PFSK-1 (cell line): ENCODE measurements at regions not wholly inside any gene's neighbourhood (a gene's known extent, or its start where the extent isn't known, plus 50 kb on each side); places are given as distances from the start of the nearest gene placed in this dataset.

Experiments
- FOXP2 ChIP-seq: optimal IDR thresholded peaks from 2 replicates; pipeline ENCODE3; 2011; ENCODE audit warnings: borderline replicate concordance, control low read depth, inconsistent platforms; ENCODE audit not compliant: insufficient read depth; ENCODE audit errors: extremely low read length, extremely low read depth
- POLR2AphosphoS5 ChIP-seq: IDR thresholded peaks from 2 replicates; pipeline ENCODE4 v1.6.1; 2012; ENCODE audit warnings: low read depth, mild to moderate bottlenecking, control low read depth, low read length, moderate library complexity
- SIN3A ChIP-seq: IDR thresholded peaks from 2 replicates; pipeline ENCODE4 v1.6.1; 2012; ENCODE audit warnings: mild to moderate bottlenecking, low read length, moderate library complexity, borderline replicate concordance; ENCODE audit not compliant: insufficient read depth
- TAF1 ChIP-seq: IDR thresholded peaks from 2 replicates; pipeline ENCODE4 v1.6.1; 2012; ENCODE audit warnings: low read length, control low read depth, borderline replicate concordance; ENCODE audit not compliant: insufficient read depth
- TF ChIP-seq, protein P1 (sequence below), 2 experiments: IDR thresholded peaks; 2 replicates each; pipeline versions ENCODE4 v1.6.1 to v1.8.0; 2011 to 2012; ENCODE audit warnings: low read depth in 2 of 2, low read length in 2 of 2, control low read depth in 1 of 2, inconsistent platforms in 1 of 2, mild to moderate bottlenecking in 1 of 2, moderate library complexity in 1 of 2; ENCODE audit not compliant: insufficient read depth in 1 of 2

DNA sequence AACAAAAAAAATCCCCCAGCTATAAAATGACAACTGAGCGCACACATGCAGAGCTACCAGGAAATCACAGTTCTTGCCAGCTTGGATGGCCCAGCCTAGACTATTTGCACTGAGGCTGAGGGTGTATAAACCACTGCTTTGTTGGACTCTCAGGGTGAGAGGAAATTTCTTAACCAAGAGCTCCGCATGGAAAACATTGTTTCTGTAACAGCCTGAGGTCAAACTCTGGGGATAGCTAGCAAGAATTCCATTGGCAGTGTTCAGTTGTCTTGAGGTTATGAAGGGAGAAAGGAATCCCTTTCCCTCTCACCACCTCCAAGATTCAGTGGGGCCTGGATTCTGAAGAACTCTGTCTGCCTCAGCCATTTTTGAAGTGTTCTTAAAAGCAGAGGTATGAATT is 360.0 kb downstream of the OSTF1 start:
- TF ChIP-seq TAF1 (no peak), FOXP2 (no peak)
- TF ChIP-seq, protein P1, sequence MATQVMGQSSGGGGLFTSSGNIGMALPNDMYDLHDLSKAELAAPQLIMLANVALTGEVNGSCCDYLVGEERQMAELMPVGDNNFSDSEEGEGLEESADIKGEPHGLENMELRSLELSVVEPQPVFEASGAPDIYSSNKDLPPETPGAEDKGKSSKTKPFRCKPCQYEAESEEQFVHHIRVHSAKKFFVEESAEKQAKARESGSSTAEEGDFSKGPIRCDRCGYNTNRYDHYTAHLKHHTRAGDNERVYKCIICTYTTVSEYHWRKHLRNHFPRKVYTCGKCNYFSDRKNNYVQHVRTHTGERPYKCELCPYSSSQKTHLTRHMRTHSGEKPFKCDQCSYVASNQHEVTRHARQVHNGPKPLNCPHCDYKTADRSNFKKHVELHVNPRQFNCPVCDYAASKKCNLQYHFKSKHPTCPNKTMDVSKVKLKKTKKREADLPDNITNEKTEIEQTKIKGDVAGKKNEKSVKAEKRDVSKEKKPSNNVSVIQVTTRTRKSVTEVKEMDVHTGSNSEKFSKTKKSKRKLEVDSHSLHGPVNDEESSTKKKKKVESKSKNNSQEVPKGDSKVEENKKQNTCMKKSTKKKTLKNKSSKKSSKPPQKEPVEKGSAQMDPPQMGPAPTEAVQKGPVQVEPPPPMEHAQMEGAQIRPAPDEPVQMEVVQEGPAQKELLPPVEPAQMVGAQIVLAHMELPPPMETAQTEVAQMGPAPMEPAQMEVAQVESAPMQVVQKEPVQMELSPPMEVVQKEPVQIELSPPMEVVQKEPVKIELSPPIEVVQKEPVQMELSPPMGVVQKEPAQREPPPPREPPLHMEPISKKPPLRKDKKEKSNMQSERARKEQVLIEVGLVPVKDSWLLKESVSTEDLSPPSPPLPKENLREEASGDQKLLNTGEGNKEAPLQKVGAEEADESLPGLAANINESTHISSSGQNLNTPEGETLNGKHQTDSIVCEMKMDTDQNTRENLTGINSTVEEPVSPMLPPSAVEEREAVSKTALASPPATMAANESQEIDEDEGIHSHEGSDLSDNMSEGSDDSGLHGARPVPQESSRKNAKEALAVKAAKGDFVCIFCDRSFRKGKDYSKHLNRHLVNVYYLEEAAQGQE (IDR thresholded peaks at IDR 0.05; ENCODE audit: insufficient read depth in 1 of 2, low read depth in 2 of 2, low read length in 2 of 2): no peak

DNA sequence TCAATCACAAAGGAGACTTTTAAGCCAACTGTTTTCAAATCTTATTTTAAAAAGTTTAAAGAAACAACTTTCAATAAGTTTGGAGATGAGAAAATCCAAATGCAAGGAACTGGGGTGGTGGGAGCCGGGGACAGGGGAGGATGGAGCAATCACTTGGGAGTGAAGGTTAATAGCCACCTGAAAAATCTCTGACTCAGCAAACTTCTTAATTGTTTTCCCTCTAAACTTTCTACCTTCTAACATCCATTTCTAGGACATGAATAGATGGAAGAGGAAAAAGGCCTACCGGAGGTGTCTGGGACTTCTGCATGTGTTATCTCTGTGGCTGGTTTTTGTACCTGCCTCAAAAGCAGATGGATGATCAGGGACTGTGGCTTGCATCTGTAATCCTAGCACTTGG is 360.6 kb downstream of the OSTF1 start:
- TF ChIP-seq POLR2AphosphoS5 (no peak), TAF1 (no peak), SIN3A (no peak), FOXP2 (no peak)
- TF ChIP-seq, protein P1 (IDR thresholded peaks at IDR 0.05; ENCODE audit: insufficient read depth in 1 of 2, low read depth in 2 of 2, low read length in 2 of 2): no peak

DNA sequence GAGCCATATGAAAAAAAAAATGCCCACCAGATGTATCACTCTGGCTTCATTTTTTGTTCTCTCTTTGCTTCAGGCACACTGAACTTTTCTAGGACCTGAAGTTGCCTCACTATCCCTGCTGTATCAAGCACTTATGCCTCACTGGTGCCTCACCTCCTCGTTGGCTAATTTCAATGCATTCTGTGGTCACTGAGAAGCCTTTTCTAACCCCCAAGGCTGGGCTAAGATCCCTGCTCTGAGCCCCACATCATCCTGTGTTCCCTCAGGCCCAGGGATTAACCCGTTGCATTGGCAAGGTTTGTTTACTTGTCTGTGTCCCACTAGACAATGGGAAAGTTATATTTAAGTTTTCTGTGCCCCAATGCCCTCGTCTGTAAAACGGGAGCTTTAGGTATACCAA is 362.7 kb downstream of the OSTF1 start:
- no peak for TF ChIP-seq TAF1
- TF ChIP-seq, protein P1 (IDR thresholded peaks at IDR 0.05; ENCODE audit: insufficient read depth in 1 of 2, low read depth in 2 of 2, low read length in 2 of 2): no peak
- no peak for TF ChIP-seq FOXP2
- TF ChIP-seq POLR2AphosphoS5: no peak
- no peak for TF ChIP-seq SIN3A

DNA sequence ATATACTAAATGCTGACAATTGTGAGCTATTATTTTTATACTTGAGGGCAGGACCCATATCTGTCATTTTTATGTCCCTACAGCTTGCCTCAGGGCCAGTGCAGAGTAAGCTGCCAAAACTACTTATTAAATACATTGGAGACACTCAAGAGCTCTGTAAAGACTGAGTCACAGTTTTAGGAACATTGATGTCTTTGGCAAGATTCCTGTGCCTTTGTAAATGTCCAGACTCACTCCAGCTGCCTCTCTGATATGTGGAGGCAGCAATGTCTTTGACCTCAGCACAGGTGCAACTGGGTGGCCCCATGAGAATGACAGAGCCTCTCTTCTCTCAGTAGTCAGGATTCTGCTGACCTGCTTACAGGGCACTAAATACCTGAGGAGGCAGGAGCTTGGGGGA is 363.2 kb downstream of the OSTF1 start:
- TF ChIP-seq TAF1: no peak
- no peak for TF ChIP-seq FOXP2
- no peak for TF ChIP-seq POLR2AphosphoS5
- TF ChIP-seq SIN3A: no peak
- TF ChIP-seq, protein P1 (IDR thresholded peaks at IDR 0.05; ENCODE audit: insufficient read depth in 1 of 2, low read depth in 2 of 2, low read length in 2 of 2): no peak

DNA sequence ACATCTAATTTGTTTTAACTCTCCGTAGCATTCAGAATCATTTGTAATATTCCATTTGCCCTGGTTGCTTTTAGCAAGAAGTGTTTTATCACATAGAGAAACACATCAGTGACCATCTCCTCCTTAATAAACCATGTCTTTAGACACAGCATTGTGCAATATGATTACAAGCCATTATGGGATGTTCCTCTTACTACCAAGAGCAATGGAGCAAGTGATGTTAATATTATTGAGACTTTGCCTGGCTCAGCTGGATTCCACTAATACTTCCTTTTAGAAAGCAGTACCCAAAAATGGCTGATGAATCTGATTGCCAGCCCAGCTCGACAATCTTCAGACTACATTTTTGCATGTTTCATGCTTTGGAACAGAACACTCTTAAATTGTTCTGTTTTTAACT is 364.2 kb downstream of the OSTF1 start:
- TF ChIP-seq, protein P1 (IDR thresholded peaks at IDR 0.05; ENCODE audit: insufficient read depth in 1 of 2, low read depth in 2 of 2, low read length in 2 of 2): no peak
- TF ChIP-seq SIN3A (no peak), TAF1 (no peak), POLR2AphosphoS5 (no peak), FOXP2 (no peak)
